ENCODE measurements at regions not wholly inside any gene's neighbourhood (a gene's known extent, or its start where the extent isn't known, plus 50 kb on each side); places are given as distances from the start of the nearest gene placed in this dataset.

DNA sequence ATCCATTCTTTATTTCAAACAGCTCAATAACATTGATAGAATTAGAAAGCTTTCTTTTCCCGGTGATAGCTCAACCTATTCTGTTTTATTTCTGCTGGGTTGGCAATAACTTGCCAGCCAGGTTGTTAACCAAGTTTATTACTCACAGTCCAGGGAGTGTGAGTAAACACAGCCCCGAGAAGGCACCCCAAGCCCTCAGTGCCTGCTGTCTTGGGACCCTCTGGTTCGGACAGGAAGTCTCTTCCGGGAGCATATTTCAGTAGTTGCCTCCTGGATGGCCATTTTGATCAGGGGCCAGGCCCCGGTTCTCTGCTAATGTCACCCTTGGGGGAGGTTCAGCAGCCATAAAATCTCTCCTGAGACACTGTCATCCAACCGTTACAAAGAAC is 176.8 kb downstream of the INO80D start:
- Histone ChIP-seq H3K27ac (ENCODE audit: low read depth, low read length) (no peak overlapping the region), H3K27me3 (ENCODE audit: control insufficient read depth in 2 of 2, insufficient read depth in 2 of 2, low read length in 2 of 2) (no peaks in the 10 kb centered on the region), H3K4me1 (ENCODE audit: control insufficient read depth in 2 of 2, insufficient read depth in 2 of 2, low read length in 2 of 2) (no peaks in the 10 kb centered on the region), H3K9me3 (ENCODE audit: control insufficient read depth in 2 of 3, low read length in 3 of 3) (no peaks in the 10 kb centered on the region), H3K36me3 (ENCODE audit: control insufficient read depth in 2 of 3, insufficient read depth in 3 of 3, low read length in 3 of 3) (no peaks in the 10 kb centered on the region), H3K4me3 (ENCODE audit: low read length) (no peak overlapping the region)
- Mint-ChIP-seq H3K27me3 (peaks cover 11 to 38% (median 28%) of the 10 kb centered on the region in 5 donors), H3K4me3 (no peak overlapping the region), H3K4me1 (no peaks in the 10 kb centered on the region), H3K9me3 (no peaks in the 10 kb centered on the region), H3K36me3 (no peaks in the 10 kb centered on the region), H3K27ac (no peak overlapping the region)
- POLR2A ChIA-PET = no interaction called here
- DNase-seq (no peak), ATAC-seq (no peak)
- intact Hi-C loops (cut with micrococcal nuclease) = no loop called here
- CTCF ChIA-PET = no interaction called here

DNA sequence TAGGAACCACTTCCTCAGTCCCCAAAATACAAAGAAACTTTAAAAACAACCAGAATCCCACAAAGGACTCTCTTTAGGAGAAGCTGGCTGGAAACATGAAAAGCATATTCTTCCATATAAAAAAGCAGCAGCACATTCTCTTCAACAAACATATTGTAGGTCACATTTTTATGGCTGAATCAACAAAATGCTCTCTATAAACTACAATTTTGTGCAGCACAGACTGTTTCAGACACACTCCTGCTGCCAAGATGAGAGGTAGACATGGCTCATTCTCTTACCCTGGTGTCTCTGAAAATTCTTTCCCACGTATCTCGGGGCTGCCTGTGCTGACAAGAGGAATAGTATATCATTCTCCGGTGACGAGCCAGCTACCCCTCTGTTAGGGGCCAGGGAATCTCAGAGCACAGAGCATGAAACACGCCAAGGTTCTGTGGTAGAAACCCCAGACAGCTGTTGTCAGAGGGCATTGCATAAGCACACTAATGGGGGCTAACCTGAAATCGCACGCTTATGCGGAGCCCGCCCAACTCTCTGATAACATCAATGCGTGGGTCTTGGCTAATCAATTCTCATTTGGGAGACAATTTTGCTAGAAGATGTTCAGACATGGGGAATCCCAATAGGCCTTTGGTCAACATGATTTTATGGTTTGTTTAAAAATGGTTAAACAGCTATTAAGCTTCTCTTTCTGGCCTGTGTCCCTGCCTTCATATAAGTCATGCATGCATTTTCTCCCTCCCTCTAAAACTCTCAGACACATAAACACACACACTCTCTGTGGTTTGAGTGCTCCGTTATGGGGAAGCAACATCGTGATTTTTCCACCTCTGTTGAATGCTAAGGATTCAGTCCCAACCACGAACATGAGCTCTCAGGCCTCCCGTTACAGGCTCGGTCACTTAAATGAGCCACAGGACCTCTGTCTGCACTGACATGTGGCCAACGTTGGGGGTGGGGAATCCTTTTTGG is 177.5 kb downstream of the INO80D start:
- H3K9me3 Mint-ChIP-seq = no peaks in the 10 kb centered on the region
- ChIA-PET POLR2A (no interaction called here), CTCF (no interaction called here)
- Histone ChIP-seq H3K9me3 (ENCODE audit: control insufficient read depth in 2 of 3, low read length in 3 of 3) (no peaks in the 10 kb centered on the region), H3K27me3 (ENCODE audit: control insufficient read depth in 2 of 2, insufficient read depth in 2 of 2, low read length in 2 of 2) (no peaks in the 10 kb centered on the region), H3K27ac (ENCODE audit: low read depth, low read length) (no peak overlapping the region), H3K36me3 (ENCODE audit: control insufficient read depth in 2 of 3, insufficient read depth in 3 of 3, low read length in 3 of 3) (no peaks in the 10 kb centered on the region), H3K4me1 (ENCODE audit: control insufficient read depth in 2 of 2, insufficient read depth in 2 of 2, low read length in 2 of 2) (no peaks in the 10 kb centered on the region), H3K4me3 (ENCODE audit: low read length) (no peak overlapping the region)
- ATAC-seq (no peak), DNase-seq (no peak)
- H3K27ac Mint-ChIP-seq = no peak overlapping the region
- H3K36me3 Mint-ChIP-seq = no peaks in the 10 kb centered on the region
- intact Hi-C loops (cut with micrococcal nuclease) = no loop called here
- no peaks in the 10 kb centered on the region for H3K4me1 Mint-ChIP-seq
- peaks cover 11 to 42% (median 28%) of the 10 kb centered on the region in 5 donors for H3K27me3 Mint-ChIP-seq
- H3K4me3 Mint-ChIP-seq = no peak overlapping the region

DNA sequence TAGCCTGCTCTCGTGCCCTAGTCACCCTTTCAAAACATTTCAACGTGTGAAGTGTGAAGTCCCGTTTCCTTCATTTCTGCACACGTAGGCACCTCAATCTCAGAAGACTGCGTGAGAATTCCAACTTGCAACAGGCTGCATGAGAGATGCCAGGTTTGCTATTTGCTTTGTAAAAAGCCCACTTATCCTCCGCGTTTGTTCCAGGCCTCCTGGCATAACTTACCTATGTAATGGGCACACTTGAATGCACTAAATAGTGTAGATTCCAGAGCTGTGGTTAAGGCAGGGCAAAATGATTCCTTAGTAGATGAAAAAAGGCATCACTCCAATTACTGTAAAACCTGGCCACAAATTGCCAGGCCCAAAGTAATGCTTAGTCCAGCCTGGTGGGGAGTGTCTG is 179.6 kb downstream of the INO80D start:
- H3K36me3 ChIP-seq (ENCODE audit: control insufficient read depth in 2 of 3, insufficient read depth in 3 of 3, low read length in 3 of 3) = no peaks in the 10 kb centered on the region
- no peaks in the 10 kb centered on the region for H3K27me3 ChIP-seq (ENCODE audit: control insufficient read depth in 2 of 2, insufficient read depth in 2 of 2, low read length in 2 of 2)
- DNase-seq (no peak), ATAC-seq (no peak)
- H3K4me3 Mint-ChIP-seq = no peak overlapping the region
- no peaks in the 10 kb centered on the region for H3K4me1 Mint-ChIP-seq
- H3K9me3 Mint-ChIP-seq = peaks cover 0 to under 1% (median 0%) of the 10 kb centered on the region in 11 donors
- POLR2A ChIA-PET = no interaction called here
- intact Hi-C loops (cut with micrococcal nuclease) = no loop called here
- CTCF ChIA-PET = no interaction called here
- no peaks in the 10 kb centered on the region for H3K9me3 ChIP-seq (ENCODE audit: control insufficient read depth in 2 of 3, low read length in 3 of 3)
- H3K4me1 ChIP-seq (ENCODE audit: control insufficient read depth in 2 of 2, insufficient read depth in 2 of 2, low read length in 2 of 2) = no peaks in the 10 kb centered on the region
- H3K27ac ChIP-seq (ENCODE audit: low read depth, low read length) = no peak overlapping the region
- H3K4me3 ChIP-seq (ENCODE audit: low read length) = no peak overlapping the region
- H3K36me3 Mint-ChIP-seq = no peaks in the 10 kb centered on the region
- H3K27ac Mint-ChIP-seq = no peak overlapping the region
- H3K27me3 Mint-ChIP-seq = peaks cover 7 to 34% (median 20%) of the 10 kb centered on the region in 5 donors

DNA sequence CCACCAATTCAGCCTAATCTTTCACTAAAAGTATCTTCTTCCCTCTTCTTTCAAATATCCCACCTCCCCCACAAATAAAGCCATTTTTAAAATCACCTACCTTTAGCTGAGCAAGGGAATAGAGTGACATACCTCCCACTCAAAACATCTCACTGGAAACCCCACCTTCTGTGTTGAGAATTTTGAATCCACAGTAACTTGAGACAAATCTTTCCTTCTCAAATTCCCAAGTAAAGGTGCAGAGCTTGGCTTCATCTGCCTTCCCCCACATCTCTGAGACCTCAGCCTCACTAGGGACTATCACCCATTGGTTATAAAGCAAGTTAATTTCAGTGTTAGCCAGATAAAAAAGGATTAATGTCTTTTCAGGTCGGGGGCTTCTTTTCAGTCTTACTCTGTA is 180.4 kb downstream of the INO80D start:
- Mint-ChIP-seq H3K27ac (no peak overlapping the region), H3K36me3 (no peaks in the 10 kb centered on the region), H3K9me3 (peaks cover 0 to 4% (median 0%) of the 10 kb centered on the region in 11 donors), H3K27me3 (peaks cover 4 to 31% (median 13%) of the 10 kb centered on the region in 5 donors), H3K4me1 (no peaks in the 10 kb centered on the region), H3K4me3 (no peak overlapping the region)
- no peaks in the 10 kb centered on the region for H3K27me3 ChIP-seq (ENCODE audit: control insufficient read depth in 2 of 2, insufficient read depth in 2 of 2, low read length in 2 of 2)
- ATAC-seq (no peak), DNase-seq (no peak)
- no peak overlapping the region for H3K27ac ChIP-seq (ENCODE audit: low read depth, low read length)
- H3K4me3 ChIP-seq (ENCODE audit: low read length) = no peak overlapping the region
- CTCF ChIA-PET = no interaction called here
- H3K36me3 ChIP-seq (ENCODE audit: control insufficient read depth in 2 of 3, insufficient read depth in 3 of 3, low read length in 3 of 3) = no peaks in the 10 kb centered on the region
- POLR2A ChIA-PET = no interaction called here
- intact Hi-C loops (cut with micrococcal nuclease) = no loop called here
- no peaks in the 10 kb centered on the region for H3K4me1 ChIP-seq (ENCODE audit: control insufficient read depth in 2 of 2, insufficient read depth in 2 of 2, low read length in 2 of 2)
- no peaks in the 10 kb centered on the region for H3K9me3 ChIP-seq (ENCODE audit: control insufficient read depth in 2 of 3, low read length in 3 of 3)

- ATAC-seq (no peak), DNase-seq (no peak)
- H3K4me1 ChIP-seq (ENCODE audit: control insufficient read depth in 2 of 2, insufficient read depth in 2 of 2, low read length in 2 of 2) = no peaks in the 10 kb centered on the region
- H3K4me3 ChIP-seq (ENCODE audit: low read length) = no peak overlapping the region
- H3K9me3 ChIP-seq (ENCODE audit: control insufficient read depth in 2 of 3, low read length in 3 of 3) = no peaks in the 10 kb centered on the region
- no peaks in the 10 kb centered on the region for H3K27me3 ChIP-seq (ENCODE audit: control insufficient read depth in 2 of 2, insufficient read depth in 2 of 2, low read length in 2 of 2)
- intact Hi-C loops (cut with micrococcal nuclease) = no loop called here
- Mint-ChIP-seq H3K4me1 (no peaks in the 10 kb centered on the region), H3K4me3 (no peak overlapping the region), H3K27ac (no peak overlapping the region), H3K9me3 (peaks cover 0 to 4% (median 0%) of the 10 kb centered on the region in 11 donors), H3K36me3 (no peaks in the 10 kb centered on the region), H3K27me3 (peaks cover 2 to 24% (median 11%) of the 10 kb centered on the region in 5 donors)
- POLR2A ChIA-PET = no interaction called here
- CTCF ChIA-PET = no interaction called here
- H3K36me3 ChIP-seq (ENCODE audit: control insufficient read depth in 2 of 3, insufficient read depth in 3 of 3, low read length in 3 of 3) = no peaks in the 10 kb centered on the region
- H3K27ac ChIP-seq (ENCODE audit: low read depth, low read length) = no peak overlapping the region
Observed at GRCh38 chr2:205904873-205905272, 181.1 kb downstream of the INO80D start.

GRCh38 chr2:205903549-205904129 is 182.3 kb downstream of the INO80D start:
- peaks cover 0 to 11% (median 2%) of the 10 kb centered on the region in 11 donors for H3K9me3 Mint-ChIP-seq
- no peak overlapping the region for H3K27ac Mint-ChIP-seq
- Histone ChIP-seq H3K9me3 (ENCODE audit: control insufficient read depth in 2 of 3, low read length in 3 of 3) (no peaks in the 10 kb centered on the region), H3K27ac (ENCODE audit: low read depth, low read length) (no peak overlapping the region), H3K4me1 (ENCODE audit: control insufficient read depth in 2 of 2, insufficient read depth in 2 of 2, low read length in 2 of 2) (no peaks in the 10 kb centered on the region), H3K4me3 (ENCODE audit: low read length) (no peak overlapping the region), H3K36me3 (ENCODE audit: control insufficient read depth in 2 of 3, insufficient read depth in 3 of 3, low read length in 3 of 3) (no peaks in the 10 kb centered on the region), H3K27me3 (ENCODE audit: control insufficient read depth in 2 of 2, insufficient read depth in 2 of 2, low read length in 2 of 2) (no peaks in the 10 kb centered on the region)
- H3K27me3 Mint-ChIP-seq = peaks cover 0 to 23% (median 16%) of the 10 kb centered on the region in 5 donors
- CTCF ChIA-PET = no interaction called here
- H3K4me3 Mint-ChIP-seq = no peak overlapping the region
- peaks cover 0 to 6% (median 0%) of the 10 kb centered on the region in 5 donors for H3K36me3 Mint-ChIP-seq
- POLR2A ChIA-PET = no interaction called here
- DNase-seq (no peak), ATAC-seq (no peak)
- intact Hi-C loops (cut with micrococcal nuclease) = no loop called here
- no peaks in the 10 kb centered on the region for H3K4me1 Mint-ChIP-seq

DNA sequence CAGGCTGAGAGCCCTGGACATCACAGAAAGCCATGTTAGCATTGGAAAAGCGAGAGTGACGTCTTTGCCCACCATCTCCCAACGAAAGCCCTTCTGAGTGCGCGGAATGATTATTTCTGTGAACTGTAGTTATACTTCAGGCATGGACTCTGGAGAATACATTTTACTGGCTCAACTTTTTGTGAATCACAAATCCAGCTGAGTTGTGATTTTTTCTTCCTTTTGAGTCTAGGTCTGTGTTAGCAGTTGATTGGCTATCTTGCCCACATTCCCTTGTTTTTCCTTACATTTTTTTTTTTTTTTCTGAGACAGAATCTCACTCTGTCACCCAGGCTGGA is 183.1 kb downstream of the INO80D start:
- DNase-seq (no peak), ATAC-seq (no peak)
- H3K4me1 Mint-ChIP-seq = no peaks in the 10 kb centered on the region
- peaks cover 0 to 6% (median 0%) of the 10 kb centered on the region in 5 donors for H3K36me3 Mint-ChIP-seq
- H3K4me1 ChIP-seq (ENCODE audit: control insufficient read depth in 2 of 2, insufficient read depth in 2 of 2, low read length in 2 of 2) = no peaks in the 10 kb centered on the region
- H3K9me3 ChIP-seq (ENCODE audit: control insufficient read depth in 2 of 3, low read length in 3 of 3) = no peaks in the 10 kb centered on the region
- intact Hi-C loops (cut with micrococcal nuclease) = no loop called here
- ChIA-PET CTCF (no interaction called here), POLR2A (no interaction called here)
- H3K4me3 ChIP-seq (ENCODE audit: low read length) = no peak overlapping the region
- H3K27ac Mint-ChIP-seq = no peak overlapping the region
- H3K27me3 Mint-ChIP-seq = peaks cover 2 to 23% (median 16%) of the 10 kb centered on the region in 5 donors
- no peak overlapping the region for H3K27ac ChIP-seq (ENCODE audit: low read depth, low read length)
- H3K4me3 Mint-ChIP-seq = no peak overlapping the region
- no peaks in the 10 kb centered on the region for H3K36me3 ChIP-seq (ENCODE audit: control insufficient read depth in 2 of 3, insufficient read depth in 3 of 3, low read length in 3 of 3)
- H3K27me3 ChIP-seq (ENCODE audit: control insufficient read depth in 2 of 2, insufficient read depth in 2 of 2, low read length in 2 of 2) = no peaks in the 10 kb centered on the region
- peaks cover 0 to 16% (median 4%) of the 10 kb centered on the region in 11 donors for H3K9me3 Mint-ChIP-seq
